ENCODE measurements at regions not wholly inside any gene's neighbourhood (a gene's known extent, or its start where the extent isn't known, plus 50 kb on each side); places are given as distances from the start of the nearest gene placed in this dataset.

GRCh38 chr4:17301869-17302268, 210.0 kb downstream of the QDPR start:
- TF ChIP-seq CTCF (IDR thresholded peaks at IDR 0.05) (no peak), POLR2A (IDR thresholded peaks at IDR 0.05) (no peak)
